HepG2 (cell line): ENCODE measurements at regions not wholly inside any gene's neighbourhood (a gene's known extent, or its start where the extent isn't known, plus 50 kb on each side); places are given as distances from the start of the nearest gene placed in this dataset.

Source experiments
- ATAC-seq: fragments of 200-7000 bp; cut with Tn5 transposase; 3 replicates; pipeline ENCODE4 v1.9.1; 2020; ENCODE audit warnings: mild to moderate bottlenecking, moderate library complexity
- BruUV-seq: library from RNA; stranded (reverse); fragments of 400-500 nt; replicated peaks from 2 replicates; lab custom pipeline; 2021; lab: Mats Ljungman, UMichigan
- CTCF ChIA-PET: fragments of 300-600 bp; formaldehyde crosslinking; extraction: SDS; loops from one replicate; lab custom pipeline; 2021; ENCODE audit warnings: low total read pairs, inconsistent platforms, low intra/inter-chr PET ratio; lab: Yijun Ruan, JAX
- POLR2A ChIA-PET: fragments of 350-600 bp; sonication (Branson Sonifier 250); formaldehyde crosslinking; loops from one replicate; lab custom pipeline; 2020; ENCODE audit warnings: antibody characterized with exemption, inconsistent platforms; lab: Yijun Ruan, JAX
- DNase-seq: peaks from one replicate; pipeline ENCODE4 v3.0.0-alpha.2; 2015; ENCODE audit warnings: low spot score
- FAIRE-seq: peaks from 3 replicates; lab custom pipeline; 2011; peaks lifted over from hg19 to GRCh38; lab: Jason Lieb, UNC
- H2AFZ ChIP-seq: one replicate; pipeline ENCODE4 v1.6.1; 2011; ENCODE audit warnings: low read length, inconsistent platforms
- H3K27ac ChIP-seq: fragments of 300-600 bp; 3 replicates; pipeline ENCODE4 v1.8.0; 2011; ENCODE audit warnings: mixed run types, mild to moderate bottlenecking, mixed read lengths, low read length, inconsistent platforms; ENCODE audit not compliant: insufficient read depth; ENCODE audit errors: extremely low read length
- H3K27me3 ChIP-seq, 2 experiments: fragments of 200-600 bp in 1 of 2; 2 replicates in 1 of 2; 3 replicates in 1 of 2; pipeline versions ENCODE4 v1.6.0 to v1.8.0; 2011; ENCODE audit warnings: low read length in 2 of 2, mild to moderate bottlenecking in 2 of 2, moderate library complexity in 2 of 2, inconsistent platforms in 1 of 2; ENCODE audit not compliant: insufficient read depth in 2 of 2, control insufficient read depth in 1 of 2
- H3K36me3 ChIP-seq, 2 experiments: fragments of 200-600 bp in 1 of 2; replicated peaks in 1 of 2; 2 replicates in 1 of 2; 3 replicates in 1 of 2; pipeline versions ENCODE4 v1.5.1 to v1.8.0; 2011; ENCODE audit warnings: low read length in 2 of 2, inconsistent platforms in 1 of 2; ENCODE audit not compliant: insufficient read depth in 2 of 2, control insufficient read depth in 1 of 2
- H3K4me1 ChIP-seq: 2 replicates; pipeline ENCODE4 v1.5.1; 2012; ENCODE audit warnings: low read length, inconsistent platforms; ENCODE audit not compliant: insufficient read depth
- H3K4me2 ChIP-seq: 2 replicates; pipeline ENCODE4 v1.6.0; 2011; ENCODE audit warnings: low read depth, low read length, inconsistent platforms
- H3K4me3 ChIP-seq, 3 experiments: fragments of 200-600 bp in 1 of 3; sonication (generic), shearing (Covaris generic) in 1 of 3; replicated peaks in 1 of 3; 2 replicates each; pipeline ENCODE4 v1.5.1; 2011 to 2016; ENCODE audit warnings: low read length in 3 of 3, inconsistent platforms in 2 of 3, low read depth in 2 of 3, mild to moderate bottlenecking in 2 of 3, control low read depth in 1 of 3, mixed read lengths in 1 of 3; ENCODE audit not compliant: insufficient read depth in 1 of 3
- H3K79me2 ChIP-seq: one replicate; pipeline ENCODE4 v1.6.1; 2011; ENCODE audit warnings: low read length, inconsistent platforms; ENCODE audit not compliant: insufficient read depth
- H3K9ac ChIP-seq: 2 replicates; pipeline ENCODE4 v1.6.0; 2011; ENCODE audit warnings: mild to moderate bottlenecking, low read depth, low read length, inconsistent platforms; ENCODE audit not compliant: insufficient read depth
- H3K9me3 ChIP-seq: 2 replicates; pipeline ENCODE4 v1.5.1; 2012; ENCODE audit warnings: mild to moderate bottlenecking, low read length
- H4K20me1 ChIP-seq: 2 replicates; pipeline ENCODE4 v1.6.0; 2011; ENCODE audit warnings: inconsistent platforms, mild to moderate bottlenecking, low read length, moderate library complexity; ENCODE audit not compliant: insufficient read depth
- ATF5 ChIP-seq: sonication (generic); formaldehyde crosslinking; IDR thresholded peaks from 2 replicates; pipeline ENCODE4 v1.4.0; 2020; ENCODE audit warnings: mild to moderate bottlenecking, low read depth, missing genetic modification reagents
- GRHL1 ChIP-seq: sonication (generic); formaldehyde crosslinking; conservative IDR thresholded peaks from 2 replicates; pipeline ENCODE4 v1.8.0; 2022; ENCODE audit warnings: missing genetic modification reagents
- JDP2 ChIP-seq: sonication (generic); formaldehyde crosslinking; IDR thresholded peaks from 2 replicates; pipeline ENCODE4 v1.8.1; 2022; ENCODE audit warnings: missing genetic modification reagents, borderline replicate concordance
- MZF1 ChIP-seq: sonication (generic); formaldehyde crosslinking; IDR thresholded peaks from 2 replicates; pipeline ENCODE4 v1.8.1; 2023; ENCODE audit warnings: mild to moderate bottlenecking, missing genetic modification reagents, borderline replicate concordance
- NCOA5 ChIP-seq: sonication (generic); formaldehyde crosslinking; IDR thresholded peaks from 2 replicates; pipeline ENCODE4 v1.4.0; 2020; ENCODE audit warnings: missing genetic modification reagents
- POGK ChIP-seq: sonication (generic); formaldehyde crosslinking; conservative IDR thresholded peaks from 2 replicates; pipeline ENCODE4 v1.8.0; 2022; ENCODE audit warnings: mild to moderate bottlenecking, moderate library complexity, missing genetic modification reagents
- ZBTB7A ChIP-seq: sonication (generic); formaldehyde crosslinking; IDR thresholded peaks from 2 replicates; pipeline ENCODE4 v1.8.0; 2022; ENCODE audit warnings: mild to moderate bottlenecking, missing genetic modification reagents
- ZNF329 ChIP-seq: sonication (generic); formaldehyde crosslinking; IDR thresholded peaks from 2 replicates; pipeline ENCODE4 v1.9.0; 2021; ENCODE audit warnings: low read depth, mild to moderate bottlenecking, missing genetic modification reagents
- ZNF564 ChIP-seq: sonication (generic); formaldehyde crosslinking; IDR thresholded peaks from 2 replicates; pipeline ENCODE4 v1.8.1; 2023; ENCODE audit warnings: mild to moderate bottlenecking, missing genetic modification reagents
- ZNF746 ChIP-seq: sonication (generic); formaldehyde crosslinking; IDR thresholded peaks from 2 replicates; pipeline ENCODE4 v1.8.0; 2022; ENCODE audit warnings: mild to moderate bottlenecking, missing genetic modification reagents
- ZNF816 ChIP-seq: sonication (generic); formaldehyde crosslinking; IDR thresholded peaks from 2 replicates; pipeline ENCODE4 v1.8.0; 2022; ENCODE audit warnings: missing genetic modification reagents, mild to moderate bottlenecking, borderline replicate concordance
- WGBS: methylation state at CpG from one replicate; pipeline ENCODE4 v1.1.6; 2017; ENCODE audit warnings: low lambda C conversion rate; 5-methylcytosine and 5-hydroxymethylcytosine counted together
- in situ Hi-C: cut with HindIII; loops from 2 replicates; pipeline ENCODE4 v1.10.0; 2017; ENCODE audit warnings: low pct_unique_long_range_greater_than_20kb; ENCODE audit not compliant: extremely low pct_ligation_motif_present
- intact Hi-C: fragments of 100-400 bp; cut with micrococcal nuclease; formaldehyde crosslinking; loops from one replicate; pipeline ENCODE4 v1.10.0; 2022; ENCODE audit not compliant: unreplicated experiment

GRCh38 chr1:72620453-72620852, 338.1 kb upstream of the NEGR1 start:
- H3K4me1 ChIP-seq: no peaks in the 10 kb centered on the region
- H3K27ac ChIP-seq: no peak overlapping the region
- ATAC-seq (no peak), FAIRE-seq (no peak), DNase-seq (no peak)
- H3K36me3 ChIP-seq: no peaks in the 10 kb centered on the region
- no peak overlapping the region for H2AFZ ChIP-seq
- POLR2A ChIA-PET: no interaction called here
- H3K9ac ChIP-seq: no peak overlapping the region
- in situ Hi-C loops: no loop called here
- no peaks in the 10 kb centered on the region for H4K20me1 ChIP-seq
- no peaks in the 10 kb centered on the region for H3K9me3 ChIP-seq
- intact Hi-C loops: no loop called here
- H3K4me2 ChIP-seq: no peak overlapping the region
- H3K79me2 ChIP-seq: no peaks in the 10 kb centered on the region
- TF ChIP-seq NCOA5 (CRISPR knock-in tag) (no peak), ZNF564 (CRISPR knock-in tag) (no peak), MZF1 (CRISPR knock-in tag) (no peak), POGK (no peak), ZBTB7A (CRISPR knock-in tag) (no peak)
- no peaks in the 10 kb centered on the region for H3K27me3 ChIP-seq
- H3K4me3 ChIP-seq: no peak overlapping the region
- no TSS peak for BruUV-seq
- 0% methylated on average over 2 of the region's 2 CpGs for WGBS
- CTCF ChIA-PET: no interaction called here

GRCh38 chr1:72606216-72606810, 324.0 kb upstream of the NEGR1 start:
- Histone ChIP-seq H2AFZ (no peak overlapping the region), H3K4me1 (peaks cover 2% of the 10 kb centered on the region; the same call in 1 of the 2 replicates), H3K4me2 (no peak overlapping the region), H3K9me3 (no peaks in the 10 kb centered on the region), H3K27ac (no peak overlapping the region), H4K20me1 (no peaks in the 10 kb centered on the region), H3K4me3 (no peak overlapping the region), H3K79me2 (no peaks in the 10 kb centered on the region), H3K9ac (no peak overlapping the region), H3K36me3 (no peaks in the 10 kb centered on the region), H3K27me3 (no peaks in the 10 kb centered on the region)
- ChIA-PET CTCF (no interaction called here), POLR2A (no interaction called here)
- ATAC-seq (no peak), DNase-seq (no peak), FAIRE-seq (no peak)
- in situ Hi-C loops: no loop called here
- intact Hi-C loops: no loop called here
- WGBS: 7% methylated on average over 3 of the region's 3 CpGs
- no TSS peak for BruUV-seq
- no peak for TF ChIP-seq JDP2 (CRISPR knock-in tag)
- no peak for TF ChIP-seq ATF5 (CRISPR knock-in tag)
- no peak for TF ChIP-seq GRHL1 (CRISPR knock-in tag)
- TF ChIP-seq ZNF746 (CRISPR knock-in tag): no peak
- no peak for TF ChIP-seq ZNF329 (CRISPR knock-in tag)
- TF ChIP-seq ZNF816 (CRISPR knock-in tag): no peak
